CD4-positive, CD25-positive, alpha-beta regulatory T cell (primary cell): ENCODE measurements at regions not wholly inside any gene's neighbourhood (a gene's known extent, or its start where the extent isn't known, plus 50 kb on each side); places are given as distances from the start of the nearest gene placed in this dataset.
"Not testable (repeated sequence)": the region's sequence is repeated elsewhere in the genome, so short reads cannot be mapped to it uniquely, and the experiment has no call there.

ENCODE experiments used
- ATAC-seq, 2 donors: fragments of 150-1000 bp; cut with Tn5 transposase; one replicate each; pipeline ENCODE4 v1.10.0; 2021; ENCODE audit warnings: low read depth in 2 of 2, moderate number of reproducible peaks in 2 of 2, moderate library complexity in 1 of 2
- DNase-seq, 3 donors: peaks; one replicate each; pipeline versions ENCODE4 v3.0.0 to v3.0.0-alpha.2; 2012 to 2022; ENCODE audit warnings: mixed read lengths in 1 of 3
- H3K27ac ChIP-seq: one replicate; pipeline ENCODE4 v1.7.0; 2013; ENCODE audit warnings: mild to moderate bottlenecking, low read length; ENCODE audit not compliant: insufficient read depth, poor library complexity, severe bottlenecking
- H3K27me3 ChIP-seq: one replicate; pipeline ENCODE4 v1.7.0; 2013; ENCODE audit warnings: low read length; ENCODE audit not compliant: control insufficient read depth, insufficient read depth
- H3K36me3 ChIP-seq: one replicate; pipeline ENCODE4 v1.7.0; 2013; ENCODE audit warnings: mild to moderate bottlenecking, low read length, moderate library complexity; ENCODE audit not compliant: control insufficient read depth, insufficient read depth
- H3K4me1 ChIP-seq: 2 replicates; pipeline ENCODE4 v1.7.0; 2013; ENCODE audit warnings: mild to moderate bottlenecking, low read length; ENCODE audit not compliant: insufficient read depth, control insufficient read depth, poor library complexity, severe bottlenecking
- H3K4me3 ChIP-seq: one replicate; pipeline ENCODE4 v1.7.0; 2013; ENCODE audit warnings: low read depth, mild to moderate bottlenecking, low read length, moderate library complexity
- H3K9me3 ChIP-seq, 2 experiments: 1 replicate in 1 of 2; 2 replicates in 1 of 2; pipeline ENCODE4 v1.7.0; 2013; ENCODE audit warnings: low read length in 2 of 2, mild to moderate bottlenecking in 1 of 2, moderate library complexity in 1 of 2; ENCODE audit not compliant: control insufficient read depth in 2 of 2
- H3K27ac Mint-ChIP-seq, 3 donors: one replicate each; pipeline ENCODE4 v1.8.0; 2020 to 2022; ENCODE audit warnings: mild to moderate bottlenecking in 3 of 3, mixed read lengths in 3 of 3, moderate library complexity in 2 of 3
- H3K27me3 Mint-ChIP-seq: one replicate; pipeline ENCODE4 v1.8.0; 2022; ENCODE audit warnings: mild to moderate bottlenecking, mixed read lengths
- H3K36me3 Mint-ChIP-seq: one replicate; pipeline ENCODE4 v1.8.0; 2020; ENCODE audit warnings: mixed read lengths
- H3K4me1 Mint-ChIP-seq, 4 donors: one replicate each; pipeline ENCODE4 v1.8.0; 2020 to 2022; ENCODE audit warnings: mixed read lengths in 4 of 4, mild to moderate bottlenecking in 1 of 4
- H3K4me3 Mint-ChIP-seq, 4 donors: one replicate each; pipeline ENCODE4 v1.8.0; 2020 to 2022; ENCODE audit warnings: mild to moderate bottlenecking in 4 of 4, mixed read lengths in 4 of 4, moderate library complexity in 3 of 4
- H3K9me3 Mint-ChIP-seq, 7 donors: one replicate each; pipeline ENCODE4 v1.8.0; 2020 to 2022; ENCODE audit warnings: mixed read lengths in 7 of 7, mild to moderate bottlenecking in 3 of 7, moderate library complexity in 2 of 7

GRCh38 chr10:31219306-31219705, 99.7 kb upstream of the ZEB1 start:
- Histone ChIP-seq H3K4me1 (no peaks in the 10 kb centered on the region), H3K27me3 (no peaks in the 10 kb centered on the region), H3K4me3 (no peak overlapping the region), H3K9me3 (no peaks in the 10 kb centered on the region), H3K27ac (no peak overlapping the region), H3K36me3 (no peaks in the 10 kb centered on the region)
- no peaks in the 10 kb centered on the region for H3K4me1 Mint-ChIP-seq
- no peak for DNase-seq
- H3K27ac Mint-ChIP-seq = no peak overlapping the region
- H3K9me3 Mint-ChIP-seq = peaks cover 0 to 1% (median 0%) of the 10 kb centered on the region in 7 donors
- no peak for ATAC-seq
- no peaks in the 10 kb centered on the region for H3K36me3 Mint-ChIP-seq
- peaks cover 29% of the 10 kb centered on the region for H3K27me3 Mint-ChIP-seq
- no peak overlapping the region for H3K4me3 Mint-ChIP-seq

GRCh38 chr10:31228780-31229179, 90.2 kb upstream of the ZEB1 start:
- not testable (repeated sequence) for H3K27me3 ChIP-seq, H3K27ac ChIP-seq, H3K9me3 ChIP-seq, H3K4me3 ChIP-seq, H3K4me3 Mint-ChIP-seq, H3K27ac Mint-ChIP-seq, H3K4me1 Mint-ChIP-seq, H3K36me3 ChIP-seq, H3K36me3 Mint-ChIP-seq, DNase-seq, H3K4me1 ChIP-seq, ATAC-seq
- Mint-ChIP-seq H3K27me3 (peaks cover 18% of the 10 kb centered on the region), H3K9me3 (peaks cover 3 to 16% (median 6%) of the 10 kb centered on the region in 7 donors)

- Mint-ChIP-seq H3K4me3 (no peak overlapping the region), H3K27ac (no peak overlapping the region), H3K27me3 (peaks cover 16% of the 10 kb centered on the region), H3K4me1 (no peaks in the 10 kb centered on the region), H3K36me3 (no peaks in the 10 kb centered on the region), H3K9me3 (peaks cover 1 to 10% (median 4%) of the 10 kb centered on the region in 7 donors)
- peaks cover 0 to 2% of the 10 kb centered on the region in 2 experiments for H3K9me3 ChIP-seq
- no peak overlapping the region for H3K4me3 ChIP-seq
- DNase-seq (no peak), ATAC-seq (no peak)
- H3K27ac ChIP-seq = no peak overlapping the region
- H3K36me3 ChIP-seq = no peaks in the 10 kb centered on the region
- no peaks in the 10 kb centered on the region for H3K4me1 ChIP-seq
- no peaks in the 10 kb centered on the region for H3K27me3 ChIP-seq
Observed at GRCh38 chr10:31239961-31240360, 79.1 kb upstream of the ZEB1 start.

GRCh38 chr10:31242902-31243301, 76.1 kb upstream of the ZEB1 start:
- peak in 1 of 3 donors; percentile 17 for DNase-seq
- Histone ChIP-seq H3K27ac (no peak overlapping the region), H3K36me3 (no peaks in the 10 kb centered on the region), H3K27me3 (no peaks in the 10 kb centered on the region), H3K4me3 (no peak overlapping the region), H3K9me3 (no peaks in the 10 kb centered on the region), H3K4me1 (no peaks in the 10 kb centered on the region)
- H3K27me3 Mint-ChIP-seq = peaks cover 10% of the 10 kb centered on the region
- no peaks in the 10 kb centered on the region for H3K4me1 Mint-ChIP-seq
- no peaks in the 10 kb centered on the region for H3K36me3 Mint-ChIP-seq
- H3K4me3 Mint-ChIP-seq = no peak overlapping the region
- H3K9me3 Mint-ChIP-seq = peaks cover 0 to 5% (median 1%) of the 10 kb centered on the region in 7 donors
- no peak overlapping the region for H3K27ac Mint-ChIP-seq
- peak; percentile 28 to 37 for ATAC-seq

- H3K27ac ChIP-seq, DNase-seq, H3K36me3 ChIP-seq, H3K9me3 ChIP-seq, H3K36me3 Mint-ChIP-seq, H3K27me3 ChIP-seq, H3K27ac Mint-ChIP-seq, ATAC-seq, H3K4me1 Mint-ChIP-seq, H3K4me3 Mint-ChIP-seq, H3K4me3 ChIP-seq, H3K4me1 ChIP-seq: not testable (repeated sequence)
- Mint-ChIP-seq H3K27me3 (peaks cover 28% of the 10 kb centered on the region), H3K9me3 (peaks cover 0 to 12% (median 0%) of the 10 kb centered on the region in 7 donors)
Observed at GRCh38 chr10:31251118-31251517, 67.9 kb upstream of the ZEB1 start.

- Histone ChIP-seq H3K4me1 (no peaks in the 10 kb centered on the region), H3K36me3 (no peaks in the 10 kb centered on the region), H3K4me3 (no peak overlapping the region), H3K27ac (no peak overlapping the region), H3K9me3 (no peaks in the 10 kb centered on the region), H3K27me3 (peaks cover 10% of the 10 kb centered on the region)
- Mint-ChIP-seq H3K4me1 (no peaks in the 10 kb centered on the region), H3K4me3 (no peak overlapping the region), H3K36me3 (no peaks in the 10 kb centered on the region), H3K9me3 (peaks cover 0 to 8% (median 1%) of the 10 kb centered on the region in 7 donors), H3K27ac (peak overlapping the region in 1 of 3 donors; percentile 62), H3K27me3 (peaks cover 38% of the 10 kb centered on the region)
- ATAC-seq (no peak), DNase-seq (no peak)
Observed at GRCh38 chr10:31253237-31253636, 65.8 kb upstream of the ZEB1 start.

GRCh38 chr10:31261511-31262311, 57.3 kb upstream of the ZEB1 start:
- Histone ChIP-seq H3K27ac (no peak overlapping the region), H3K9me3 (no peaks in the 10 kb centered on the region), H3K36me3 (no peaks in the 10 kb centered on the region), H3K4me3 (no peak overlapping the region), H3K4me1 (no peaks in the 10 kb centered on the region), H3K27me3 (peaks cover 15% of the 10 kb centered on the region)
- no peaks in the 10 kb centered on the region for H3K4me1 Mint-ChIP-seq
- no peak for DNase-seq
- no peaks in the 10 kb centered on the region for H3K36me3 Mint-ChIP-seq
- H3K9me3 Mint-ChIP-seq = peaks cover 0 to 3% (median 0%) of the 10 kb centered on the region in 7 donors
- no peak for ATAC-seq
- H3K27me3 Mint-ChIP-seq = peaks cover 24% of the 10 kb centered on the region
- H3K4me3 Mint-ChIP-seq = no peak overlapping the region
- no peak overlapping the region for H3K27ac Mint-ChIP-seq

- Histone ChIP-seq H3K9me3 (no peaks in the 10 kb centered on the region), H3K27ac (no peak overlapping the region), H3K4me1 (no peaks in the 10 kb centered on the region), H3K4me3 (no peak overlapping the region), H3K36me3 (no peaks in the 10 kb centered on the region), H3K27me3 (peaks cover 15% of the 10 kb centered on the region)
- H3K27me3 Mint-ChIP-seq = peaks cover 19% of the 10 kb centered on the region
- DNase-seq (no peak), ATAC-seq (no peak)
- peaks cover 0 to 3% (median 0%) of the 10 kb centered on the region in 7 donors for H3K9me3 Mint-ChIP-seq
- no peak overlapping the region for H3K27ac Mint-ChIP-seq
- no peaks in the 10 kb centered on the region for H3K36me3 Mint-ChIP-seq
- H3K4me1 Mint-ChIP-seq = no peaks in the 10 kb centered on the region
- no peak overlapping the region for H3K4me3 Mint-ChIP-seq
Observed at GRCh38 chr10:31262672-31263071, 56.3 kb upstream of the ZEB1 start.
